Neural cell (in vitro differentiated cells): ENCODE measurements at regions not wholly inside any gene's neighbourhood (a gene's known extent, or its start where the extent isn't known, plus 50 kb on each side); places are given as distances from the start of the nearest gene placed in this dataset.

Source experiments
- CTCF ChIP-seq: fragments of 450-650 bp; IDR thresholded peaks from 2 replicates; pipeline ENCODE4 v1.5.1; 2014; ENCODE audit warnings: antibody characterized with exemption, mild to moderate bottlenecking, moderate library complexity; ENCODE audit not compliant: poor library complexity, severe bottlenecking
- EP300 ChIP-seq: fragments of 450-650 bp; conservative IDR thresholded peaks from 2 replicates; pipeline ENCODE4 v1.6.1; 2014; ENCODE audit warnings: antibody characterized with exemption, mild to moderate bottlenecking, moderate library complexity; ENCODE audit not compliant: poor library complexity, severe bottlenecking
- TF ChIP-seq, protein P1 (sequence below): IDR thresholded peaks from 2 replicates; pipeline ENCODE4 v1.6.1; 2012; ENCODE audit warnings: borderline replicate concordance

DNA sequence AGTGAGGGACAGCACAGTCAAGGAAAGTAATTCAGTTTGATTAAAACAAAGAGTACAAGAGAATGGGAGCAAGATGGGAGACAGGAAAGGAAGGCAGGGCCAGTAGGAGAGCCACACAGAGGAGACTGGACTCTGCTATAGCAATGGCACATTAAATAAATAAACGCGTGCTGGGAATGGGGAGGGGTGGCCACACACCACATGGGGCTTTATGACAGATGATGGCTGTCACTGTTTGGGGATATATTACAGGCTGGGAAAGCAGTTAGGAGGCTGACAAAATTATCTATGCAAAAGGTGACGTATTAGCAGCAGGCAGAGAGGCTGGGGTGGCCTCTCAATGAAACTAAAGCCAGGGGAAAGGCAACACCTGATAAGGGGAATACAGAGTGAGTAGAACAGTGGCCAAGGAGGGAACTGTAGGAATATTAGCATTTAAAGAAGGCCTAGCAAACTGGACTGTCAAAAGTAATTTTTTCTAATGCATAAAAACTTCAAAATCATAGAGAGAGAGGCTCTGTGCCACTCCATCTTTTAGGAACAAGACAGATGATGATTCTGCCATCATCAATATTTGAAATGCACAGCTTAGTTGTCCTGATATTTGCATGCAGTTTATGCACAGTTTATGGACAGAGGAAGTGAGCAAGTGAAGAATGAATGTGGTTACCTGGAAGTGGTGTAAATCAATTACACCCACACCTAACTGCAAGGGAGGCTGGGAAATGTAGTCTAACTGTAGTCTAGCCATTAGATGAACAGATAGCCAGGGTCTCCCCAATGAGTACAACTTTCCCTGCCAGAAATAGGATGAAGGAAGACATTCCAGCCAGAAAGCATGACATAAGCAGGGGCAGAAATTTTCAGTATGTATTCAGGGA lies 346.5 kb downstream of the FOXO1 start:
- TF ChIP-seq CTCF, result no peak
- no peak for TF ChIP-seq EP300
- TF ChIP-seq, protein P1, sequence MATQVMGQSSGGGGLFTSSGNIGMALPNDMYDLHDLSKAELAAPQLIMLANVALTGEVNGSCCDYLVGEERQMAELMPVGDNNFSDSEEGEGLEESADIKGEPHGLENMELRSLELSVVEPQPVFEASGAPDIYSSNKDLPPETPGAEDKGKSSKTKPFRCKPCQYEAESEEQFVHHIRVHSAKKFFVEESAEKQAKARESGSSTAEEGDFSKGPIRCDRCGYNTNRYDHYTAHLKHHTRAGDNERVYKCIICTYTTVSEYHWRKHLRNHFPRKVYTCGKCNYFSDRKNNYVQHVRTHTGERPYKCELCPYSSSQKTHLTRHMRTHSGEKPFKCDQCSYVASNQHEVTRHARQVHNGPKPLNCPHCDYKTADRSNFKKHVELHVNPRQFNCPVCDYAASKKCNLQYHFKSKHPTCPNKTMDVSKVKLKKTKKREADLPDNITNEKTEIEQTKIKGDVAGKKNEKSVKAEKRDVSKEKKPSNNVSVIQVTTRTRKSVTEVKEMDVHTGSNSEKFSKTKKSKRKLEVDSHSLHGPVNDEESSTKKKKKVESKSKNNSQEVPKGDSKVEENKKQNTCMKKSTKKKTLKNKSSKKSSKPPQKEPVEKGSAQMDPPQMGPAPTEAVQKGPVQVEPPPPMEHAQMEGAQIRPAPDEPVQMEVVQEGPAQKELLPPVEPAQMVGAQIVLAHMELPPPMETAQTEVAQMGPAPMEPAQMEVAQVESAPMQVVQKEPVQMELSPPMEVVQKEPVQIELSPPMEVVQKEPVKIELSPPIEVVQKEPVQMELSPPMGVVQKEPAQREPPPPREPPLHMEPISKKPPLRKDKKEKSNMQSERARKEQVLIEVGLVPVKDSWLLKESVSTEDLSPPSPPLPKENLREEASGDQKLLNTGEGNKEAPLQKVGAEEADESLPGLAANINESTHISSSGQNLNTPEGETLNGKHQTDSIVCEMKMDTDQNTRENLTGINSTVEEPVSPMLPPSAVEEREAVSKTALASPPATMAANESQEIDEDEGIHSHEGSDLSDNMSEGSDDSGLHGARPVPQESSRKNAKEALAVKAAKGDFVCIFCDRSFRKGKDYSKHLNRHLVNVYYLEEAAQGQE, result no peak
